NCI-H2081 treated with DMSO at 0.1 percent for 48 hours (cell line): ENCODE measurements at regions not wholly inside any gene's neighbourhood (a gene's known extent, or its start where the extent isn't known, plus 50 kb on each side); places are given as distances from the start of the nearest gene placed in this dataset.
"Not testable (repeated sequence)": the region's sequence is repeated elsewhere in the genome, so short reads cannot be mapped to it uniquely, and the experiment has no call there.

Source experiments
- DNase-seq: peaks from one replicate; lab custom pipeline; 2025; lab: John Stamatoyannopoulos, UW

GRCh38 chr5:89349246-89349980 is 466.4 kb upstream of the MEF2C start:
- DNase-seq = no peak

- DNase-seq = no peak
Measured at GRCh38 chr5:89346573-89346972, 463.6 kb upstream of the MEF2C start.

GRCh38 chr5:89343666-89344065 is 460.7 kb upstream of the MEF2C start:
- DNase-seq = no peak

- no peak for DNase-seq
Measured at GRCh38 chr5:89342106-89342876, 459.3 kb upstream of the MEF2C start.

GRCh38 chr5:89338935-89339334 is 456.0 kb upstream of the MEF2C start:
- DNase-seq = no peak

GRCh38 chr5:89336111-89336510 is 453.1 kb upstream of the MEF2C start:
- no peak for DNase-seq

GRCh38 chr5:89330140-89330539 is 447.2 kb upstream of the MEF2C start:
- DNase-seq = no peak

- no peak for DNase-seq
Measured at GRCh38 chr5:89327608-89328007, 444.6 kb upstream of the MEF2C start.

- no peak for DNase-seq
Measured at GRCh38 chr5:89324990-89325389, 442.0 kb upstream of the MEF2C start.

- DNase-seq = no peak
Measured at GRCh38 chr5:89320421-89321277, 437.7 kb upstream of the MEF2C start.

- DNase-seq = not testable (repeated sequence)
Measured at GRCh38 chr5:89317838-89318237, 434.9 kb upstream of the MEF2C start.

- no peak for DNase-seq
Measured at GRCh38 chr5:89315286-89316100, 432.5 kb upstream of the MEF2C start.

- DNase-seq = no peak
Measured at GRCh38 chr5:89313804-89314588, 431.0 kb upstream of the MEF2C start.

- no peak for DNase-seq
Measured at GRCh38 chr5:89313044-89313443, 430.1 kb upstream of the MEF2C start.

GRCh38 chr5:89309268-89309667 is 426.3 kb upstream of the MEF2C start:
- no peak for DNase-seq

- DNase-seq = no peak
Measured at GRCh38 chr5:89308606-89309040, 425.6 kb upstream of the MEF2C start.

GRCh38 chr5:89307972-89308371 is 425.0 kb upstream of the MEF2C start:
- DNase-seq = no peak

- not testable (repeated sequence) for DNase-seq
Measured at GRCh38 chr5:89307141-89307540, 424.2 kb upstream of the MEF2C start.

- DNase-seq = no peak
Measured at GRCh38 chr5:89303033-89303480, 420.1 kb upstream of the MEF2C start.

- DNase-seq = no peak
Measured at GRCh38 chr5:89302102-89302891, 419.3 kb upstream of the MEF2C start.
